ENCODE measurements at regions not wholly inside any gene's neighbourhood (a gene's known extent, or its start where the extent isn't known, plus 50 kb on each side); places are given as distances from the start of the nearest gene placed in this dataset.

DNA sequence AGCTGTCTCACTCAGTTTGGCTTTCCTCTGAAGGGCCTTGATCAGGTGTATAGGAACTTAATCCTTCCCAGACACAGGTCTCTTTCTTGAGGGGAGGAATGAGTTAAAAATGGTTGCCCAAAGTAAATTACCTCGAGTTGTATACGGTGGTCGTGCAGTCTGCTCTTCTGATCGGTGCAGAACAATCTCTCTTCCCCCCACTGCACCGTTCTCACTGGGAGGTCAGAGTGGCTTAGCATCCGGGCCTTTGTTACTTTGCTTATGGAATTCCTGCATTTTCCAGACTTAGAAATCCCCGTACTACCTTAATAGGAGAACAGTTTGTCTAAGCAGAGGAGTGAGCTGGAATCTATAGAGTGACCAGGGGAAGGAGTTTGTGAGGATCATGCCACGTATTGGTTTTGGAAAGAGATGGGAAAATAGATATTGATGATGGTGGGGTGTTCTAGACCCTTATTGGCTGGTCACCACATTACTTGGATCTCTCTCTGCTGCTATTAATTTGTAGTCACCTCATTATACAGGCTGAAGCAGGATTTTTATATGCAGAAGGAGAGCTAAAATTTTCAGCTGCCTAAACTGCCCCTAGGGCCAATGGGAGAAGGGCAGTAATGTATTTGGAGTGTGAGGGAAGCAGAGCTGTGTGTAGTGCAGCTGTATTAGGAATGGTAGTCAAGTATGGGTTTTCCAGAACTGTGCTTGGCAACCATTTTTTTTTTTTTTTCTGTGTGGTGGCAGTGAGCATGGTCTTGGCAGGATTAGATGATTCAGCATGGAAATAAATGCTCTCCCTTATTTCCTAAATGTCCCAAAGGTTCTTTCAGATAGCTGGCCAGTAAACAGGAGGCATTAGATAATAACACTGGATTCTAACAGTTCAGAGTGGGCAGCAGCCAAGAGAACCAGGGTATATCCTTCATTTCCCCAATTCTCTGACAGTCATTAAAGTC is 81.5 kb downstream of the NDUFS5 start:
- Histone ChIP-seq H3K4me3 (ENCODE audit: low read depth in 1 of 2, low read length in 2 of 2) (peak overlapping the region; percentile 30 to 84), H3K27ac (ENCODE audit: low read depth, low read length) (peak overlapping the region; percentile 87), H3K27me3 (ENCODE audit: control insufficient read depth in 1 of 2, insufficient read depth in 2 of 2, low read length in 2 of 2) (no peaks in the 10 kb centered on the region), H3K4me1 (ENCODE audit: control insufficient read depth in 1 of 2, insufficient read depth in 2 of 2, low read length in 2 of 2) (peaks cover 39% of the 10 kb centered on the region in 2 donors), H3K9me3 (ENCODE audit: control insufficient read depth in 1 of 2, low read length in 2 of 2) (no peaks in the 10 kb centered on the region), H3K36me3 (ENCODE audit: control insufficient read depth in 1 of 2, insufficient read depth in 2 of 2, low read length in 2 of 2) (no peaks in the 10 kb centered on the region), H3K9ac (ENCODE audit: low read depth in 1 of 2, low read length in 2 of 2) (peak overlapping the region; percentile 21 to 82)

DNA sequence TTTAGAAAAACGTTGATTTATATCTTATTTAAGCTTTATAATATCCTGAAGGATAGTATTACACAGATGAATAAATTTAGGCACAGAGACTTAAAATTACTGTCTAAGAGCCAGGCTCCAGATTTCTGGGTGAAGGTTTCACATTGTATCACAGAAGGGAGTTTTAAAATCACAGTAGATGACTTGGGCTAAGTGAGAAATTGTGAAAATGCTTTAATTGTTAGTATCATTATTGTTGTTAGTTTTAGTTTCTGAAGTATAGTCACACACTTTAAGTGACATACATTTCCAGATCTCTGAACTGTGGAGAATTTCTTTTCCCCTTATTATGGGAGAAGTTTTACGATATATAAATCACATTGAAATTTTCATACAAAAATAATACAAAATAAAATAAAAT is 83.5 kb downstream of the NDUFS5 start:
- no peaks in the 10 kb centered on the region for H3K9me3 ChIP-seq (ENCODE audit: control insufficient read depth in 1 of 2, low read length in 2 of 2)
- H3K4me1 ChIP-seq (ENCODE audit: control insufficient read depth in 1 of 2, insufficient read depth in 2 of 2, low read length in 2 of 2): peaks cover 24 to 28% of the 10 kb centered on the region in 2 donors
- H3K36me3 ChIP-seq (ENCODE audit: control insufficient read depth in 1 of 2, insufficient read depth in 2 of 2, low read length in 2 of 2): no peaks in the 10 kb centered on the region
- no peak overlapping the region for H3K9ac ChIP-seq (ENCODE audit: low read depth in 1 of 2, low read length in 2 of 2)
- no peaks in the 10 kb centered on the region for H3K27me3 ChIP-seq (ENCODE audit: control insufficient read depth in 1 of 2, insufficient read depth in 2 of 2, low read length in 2 of 2)
- H3K27ac ChIP-seq (ENCODE audit: low read depth, low read length): no peak overlapping the region
- no peak overlapping the region for H3K4me3 ChIP-seq (ENCODE audit: low read depth in 1 of 2, low read length in 2 of 2)

DNA sequence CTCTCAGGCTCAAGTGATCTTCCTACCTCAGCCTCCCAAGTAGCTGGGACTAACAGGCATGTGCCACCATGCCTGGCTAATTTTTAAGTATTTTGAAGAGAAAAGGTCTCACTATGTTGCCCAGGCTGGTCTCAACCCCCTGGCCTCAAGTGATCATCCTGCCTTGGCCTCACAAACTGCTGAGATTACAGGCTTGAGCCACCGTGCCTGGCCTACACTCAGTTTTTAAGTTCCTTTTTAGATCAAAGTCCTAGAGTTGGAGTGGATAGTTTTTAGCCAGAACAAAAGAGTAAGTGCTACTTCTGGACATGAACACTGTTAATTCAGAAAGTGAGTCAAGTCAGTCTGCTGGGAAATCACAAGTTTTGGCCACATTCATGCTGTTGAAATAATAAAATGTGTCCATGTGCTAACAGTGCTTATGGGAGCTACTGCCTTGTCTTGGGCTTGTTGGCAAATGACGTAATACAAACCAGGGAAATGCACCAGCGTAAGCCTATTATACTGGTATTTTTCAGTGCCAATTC is 84.2 kb downstream of the NDUFS5 start:
- no peak overlapping the region for H3K4me3 ChIP-seq (ENCODE audit: low read depth in 1 of 2, low read length in 2 of 2)
- H3K9me3 ChIP-seq (ENCODE audit: control insufficient read depth in 1 of 2, low read length in 2 of 2): no peaks in the 10 kb centered on the region
- peaks cover 27 to 34% of the 10 kb centered on the region in 2 donors for H3K4me1 ChIP-seq (ENCODE audit: control insufficient read depth in 1 of 2, insufficient read depth in 2 of 2, low read length in 2 of 2)
- H3K9ac ChIP-seq (ENCODE audit: low read depth in 1 of 2, low read length in 2 of 2): no peak overlapping the region
- no peaks in the 10 kb centered on the region for H3K27me3 ChIP-seq (ENCODE audit: control insufficient read depth in 1 of 2, insufficient read depth in 2 of 2, low read length in 2 of 2)
- no peaks in the 10 kb centered on the region for H3K36me3 ChIP-seq (ENCODE audit: control insufficient read depth in 1 of 2, insufficient read depth in 2 of 2, low read length in 2 of 2)
- H3K27ac ChIP-seq (ENCODE audit: low read depth, low read length): no peak overlapping the region

DNA sequence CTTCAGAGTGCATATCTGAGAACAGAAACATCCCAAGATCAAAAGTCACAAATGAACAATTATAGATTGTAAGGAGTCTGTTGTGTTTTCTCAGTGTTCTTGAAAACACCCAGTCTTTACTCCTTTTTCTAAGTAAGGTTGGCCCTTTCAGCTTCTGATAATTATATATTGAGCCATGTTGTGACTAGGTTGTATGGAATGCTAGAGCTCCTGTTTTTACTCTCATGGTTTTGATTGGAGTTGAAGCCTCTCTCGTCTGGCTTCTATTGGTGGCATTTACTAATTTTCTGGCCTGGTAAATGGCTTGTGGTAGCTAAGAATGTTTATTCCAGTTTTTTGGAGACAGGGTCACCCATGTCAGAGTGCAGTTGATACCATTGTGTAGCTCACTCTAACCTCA is 84.7 kb downstream of the NDUFS5 start:
- no peaks in the 10 kb centered on the region for H3K36me3 ChIP-seq (ENCODE audit: control insufficient read depth in 1 of 2, insufficient read depth in 2 of 2, low read length in 2 of 2)
- H3K4me3 ChIP-seq (ENCODE audit: low read depth in 1 of 2, low read length in 2 of 2): no peak overlapping the region
- no peaks in the 10 kb centered on the region for H3K27me3 ChIP-seq (ENCODE audit: control insufficient read depth in 1 of 2, insufficient read depth in 2 of 2, low read length in 2 of 2)
- H3K27ac ChIP-seq (ENCODE audit: low read depth, low read length): no peak overlapping the region
- H3K4me1 ChIP-seq (ENCODE audit: control insufficient read depth in 1 of 2, insufficient read depth in 2 of 2, low read length in 2 of 2): peaks cover 32 to 39% of the 10 kb centered on the region in 2 donors
- H3K9me3 ChIP-seq (ENCODE audit: control insufficient read depth in 1 of 2, low read length in 2 of 2): no peaks in the 10 kb centered on the region
- H3K9ac ChIP-seq (ENCODE audit: low read depth in 1 of 2, low read length in 2 of 2): no peak overlapping the region

DNA sequence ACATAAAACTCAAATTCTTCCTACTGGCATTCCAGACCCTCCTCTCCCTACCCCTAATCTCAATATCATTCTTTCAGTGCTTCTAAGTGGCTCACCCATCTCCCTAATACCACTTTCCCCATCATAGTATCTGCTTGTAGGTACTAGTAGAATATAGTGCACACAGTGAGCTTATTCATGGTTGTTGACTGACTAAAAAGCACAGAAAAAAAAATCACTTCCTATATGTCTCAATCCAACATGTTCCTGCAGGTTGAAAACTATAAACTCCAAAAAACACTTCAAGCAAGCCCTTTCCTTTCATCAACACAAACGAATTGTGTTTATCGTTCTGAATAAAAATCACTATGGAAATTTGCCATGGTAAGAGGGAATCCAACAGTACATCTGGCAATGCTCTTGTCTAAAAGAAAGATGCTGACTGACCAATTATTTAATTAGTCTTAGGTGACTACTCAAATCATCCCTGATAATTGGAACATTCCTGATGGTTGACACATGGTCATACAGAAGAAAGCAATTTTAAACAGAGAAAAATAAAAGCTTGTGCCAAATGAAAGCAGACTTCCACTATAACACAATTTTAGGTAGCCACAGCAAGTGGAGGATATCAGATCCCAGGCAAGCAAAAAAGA is 87.1 kb downstream of the NDUFS5 start:
- peaks cover 36 to 42% of the 10 kb centered on the region in 2 donors for H3K4me1 ChIP-seq (ENCODE audit: control insufficient read depth in 1 of 2, insufficient read depth in 2 of 2, low read length in 2 of 2)
- H3K27me3 ChIP-seq (ENCODE audit: control insufficient read depth in 1 of 2, insufficient read depth in 2 of 2, low read length in 2 of 2): no peaks in the 10 kb centered on the region
- no peak overlapping the region for H3K27ac ChIP-seq (ENCODE audit: low read depth, low read length)
- no peak overlapping the region for H3K4me3 ChIP-seq (ENCODE audit: low read depth in 1 of 2, low read length in 2 of 2)
- H3K9ac ChIP-seq (ENCODE audit: low read depth in 1 of 2, low read length in 2 of 2): no peak overlapping the region
- H3K9me3 ChIP-seq (ENCODE audit: control insufficient read depth in 1 of 2, low read length in 2 of 2): no peaks in the 10 kb centered on the region
- no peaks in the 10 kb centered on the region for H3K36me3 ChIP-seq (ENCODE audit: control insufficient read depth in 1 of 2, insufficient read depth in 2 of 2, low read length in 2 of 2)

DNA sequence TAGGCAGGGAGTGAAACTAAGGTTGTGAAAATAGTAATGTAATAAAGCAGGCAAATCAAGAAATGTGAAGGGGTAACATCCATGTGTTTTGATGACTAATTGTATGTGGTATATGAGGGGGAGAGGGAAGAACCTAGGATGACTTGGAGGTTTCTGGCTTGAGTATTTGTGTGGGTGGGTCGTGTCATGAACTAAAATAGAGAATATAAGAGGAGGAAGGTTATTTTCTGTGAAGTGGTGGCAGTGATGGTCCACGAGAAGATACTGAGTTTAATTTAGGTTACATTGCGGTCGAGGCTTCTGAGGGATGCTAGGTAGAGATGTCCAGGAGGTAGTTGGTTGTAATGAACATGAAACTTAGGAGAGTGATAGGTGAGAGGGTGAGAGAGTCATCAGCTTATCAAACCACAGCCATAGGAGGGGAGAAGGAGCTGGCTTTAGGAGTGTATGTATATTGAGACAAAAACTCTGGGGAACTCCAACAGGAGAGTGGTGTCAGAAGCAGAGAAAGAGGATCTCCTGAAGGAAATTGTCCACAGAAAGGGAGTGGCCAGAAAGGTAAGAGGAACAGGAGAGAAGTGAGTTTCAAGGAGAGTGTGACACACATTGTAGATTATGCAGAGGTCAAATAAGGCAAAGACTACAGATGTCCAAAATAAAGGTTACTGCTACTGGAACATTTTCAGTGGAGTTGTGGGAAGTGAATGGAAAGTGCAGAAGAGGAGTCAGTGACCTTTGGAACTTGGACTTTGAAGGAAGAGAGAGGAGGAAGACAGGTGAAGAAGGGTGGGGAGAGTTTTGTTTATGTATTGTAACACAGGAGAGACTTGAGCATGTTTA is 89.0 kb upstream of the MACF1 start:
- Histone ChIP-seq H3K4me1 (ENCODE audit: control insufficient read depth in 1 of 2, insufficient read depth in 2 of 2, low read length in 2 of 2) (peaks cover 37 to 43% of the 10 kb centered on the region in 2 donors), H3K36me3 (ENCODE audit: control insufficient read depth in 1 of 2, insufficient read depth in 2 of 2, low read length in 2 of 2) (no peaks in the 10 kb centered on the region), H3K27me3 (ENCODE audit: control insufficient read depth in 1 of 2, insufficient read depth in 2 of 2, low read length in 2 of 2) (no peaks in the 10 kb centered on the region), H3K9me3 (ENCODE audit: control insufficient read depth in 1 of 2, low read length in 2 of 2) (no peaks in the 10 kb centered on the region), H3K9ac (ENCODE audit: low read depth in 1 of 2, low read length in 2 of 2) (no peak overlapping the region), H3K27ac (ENCODE audit: low read depth, low read length) (no peak overlapping the region), H3K4me3 (ENCODE audit: low read depth in 1 of 2, low read length in 2 of 2) (no peak overlapping the region)

DNA sequence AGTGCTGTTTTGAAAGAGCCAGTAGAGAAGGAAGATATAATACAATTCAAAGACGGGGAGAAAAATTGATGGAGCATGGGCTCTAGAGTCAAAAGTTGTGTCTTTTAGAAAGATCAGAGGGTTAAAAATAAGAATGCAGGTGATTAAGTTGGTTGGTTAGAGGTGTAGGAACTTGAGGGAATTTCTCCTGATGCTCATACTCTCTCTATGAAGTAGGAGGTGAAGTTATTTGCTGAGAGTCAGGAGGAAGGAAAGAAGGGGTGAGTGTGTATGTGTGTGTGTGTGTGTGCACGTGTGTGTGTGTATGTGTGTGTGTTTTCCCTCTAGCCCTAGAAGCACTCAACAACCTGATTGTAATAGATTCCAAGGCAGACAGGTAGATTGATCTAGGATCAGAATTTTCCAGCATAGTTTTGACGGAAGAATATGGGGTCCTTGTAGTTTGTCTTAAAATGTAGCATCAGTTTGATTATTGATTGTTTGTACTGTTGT is 88.3 kb upstream of the MACF1 start:
- H3K27me3 ChIP-seq (ENCODE audit: control insufficient read depth in 1 of 2, insufficient read depth in 2 of 2, low read length in 2 of 2): no peaks in the 10 kb centered on the region
- no peaks in the 10 kb centered on the region for H3K9me3 ChIP-seq (ENCODE audit: control insufficient read depth in 1 of 2, low read length in 2 of 2)
- H3K4me3 ChIP-seq (ENCODE audit: low read depth in 1 of 2, low read length in 2 of 2): no peak overlapping the region
- no peak overlapping the region for H3K9ac ChIP-seq (ENCODE audit: low read depth in 1 of 2, low read length in 2 of 2)
- peaks cover 35 to 37% of the 10 kb centered on the region in 2 donors for H3K4me1 ChIP-seq (ENCODE audit: control insufficient read depth in 1 of 2, insufficient read depth in 2 of 2, low read length in 2 of 2)
- no peak overlapping the region for H3K27ac ChIP-seq (ENCODE audit: low read depth, low read length)
- no peaks in the 10 kb centered on the region for H3K36me3 ChIP-seq (ENCODE audit: control insufficient read depth in 1 of 2, insufficient read depth in 2 of 2, low read length in 2 of 2)

DNA sequence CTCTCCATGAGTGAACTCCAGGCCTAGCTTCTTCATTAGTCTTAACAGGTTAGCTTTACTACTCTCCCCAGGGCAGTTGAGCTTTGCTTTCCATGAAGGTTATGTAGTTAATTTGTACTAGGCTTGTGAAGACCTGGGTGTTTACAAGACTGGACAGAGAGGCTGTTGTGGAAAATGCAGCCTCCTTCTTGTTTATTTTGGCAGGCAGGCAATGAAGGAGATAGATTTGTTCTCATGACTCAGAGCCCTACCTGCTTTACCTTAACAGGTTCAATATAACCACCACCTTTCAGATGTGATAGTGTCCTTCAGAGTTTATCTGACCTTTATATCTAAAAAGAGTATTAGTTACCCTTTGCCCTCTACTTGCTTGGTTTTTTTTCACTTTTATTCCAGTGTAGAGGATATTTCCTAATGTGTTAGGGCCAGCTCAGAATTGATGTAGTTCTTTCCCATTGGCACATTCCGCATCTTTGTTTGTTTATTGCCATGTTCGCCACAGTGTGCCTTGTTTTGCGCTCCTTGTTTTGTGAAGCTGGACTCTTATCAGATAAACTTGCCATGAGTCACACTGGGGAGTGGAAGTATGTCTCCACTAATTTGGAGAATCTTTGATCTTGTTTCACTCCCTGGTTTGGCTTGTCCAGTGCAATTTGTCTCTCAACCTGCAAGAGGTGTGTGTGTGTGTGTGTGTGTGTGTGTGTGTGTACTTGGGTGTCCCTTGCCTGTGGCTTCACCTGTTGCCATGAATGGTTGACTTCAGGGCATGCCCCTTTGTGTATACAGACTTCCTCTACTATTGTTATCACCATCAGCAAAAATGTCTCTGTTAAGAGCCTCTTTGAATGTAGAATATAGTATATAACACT is 87.4 kb upstream of the MACF1 start:
- H3K9me3 ChIP-seq (ENCODE audit: control insufficient read depth in 1 of 2, low read length in 2 of 2): no peaks in the 10 kb centered on the region
- no peak overlapping the region for H3K9ac ChIP-seq (ENCODE audit: low read depth in 1 of 2, low read length in 2 of 2)
- H3K27me3 ChIP-seq (ENCODE audit: control insufficient read depth in 1 of 2, insufficient read depth in 2 of 2, low read length in 2 of 2): no peaks in the 10 kb centered on the region
- no peak overlapping the region for H3K27ac ChIP-seq (ENCODE audit: low read depth, low read length)
- H3K4me3 ChIP-seq (ENCODE audit: low read depth in 1 of 2, low read length in 2 of 2): no peak overlapping the region
- H3K4me1 ChIP-seq (ENCODE audit: control insufficient read depth in 1 of 2, insufficient read depth in 2 of 2, low read length in 2 of 2): peaks cover 35 to 37% of the 10 kb centered on the region in 2 donors
- no peaks in the 10 kb centered on the region for H3K36me3 ChIP-seq (ENCODE audit: control insufficient read depth in 1 of 2, insufficient read depth in 2 of 2, low read length in 2 of 2)

DNA sequence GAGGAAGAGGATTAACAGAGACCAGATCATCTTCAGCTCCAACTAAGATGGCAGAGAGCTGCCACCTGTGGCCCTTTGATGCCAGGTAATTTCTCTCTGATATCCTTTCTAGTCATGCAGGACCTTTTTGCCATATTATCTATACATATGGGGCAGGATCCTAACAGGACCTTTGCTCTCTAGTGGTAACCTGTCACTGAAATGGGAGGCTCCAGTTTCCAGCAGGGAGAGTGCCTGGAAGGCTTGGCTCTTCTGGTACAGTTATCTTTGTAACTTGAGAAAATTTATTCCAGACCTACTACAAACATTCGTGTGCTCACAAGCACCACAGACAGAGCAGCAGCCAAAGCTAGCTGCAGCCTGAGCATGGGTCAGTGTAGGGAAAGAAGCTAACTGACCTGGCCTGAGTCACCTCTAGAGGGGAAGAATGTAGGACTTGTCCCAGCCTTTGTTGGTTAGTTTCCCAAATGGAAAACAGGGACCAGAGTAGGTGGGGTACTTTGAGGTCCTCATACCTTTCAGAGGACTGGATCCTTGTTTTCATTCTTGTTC is 86.5 kb upstream of the MACF1 start:
- Histone ChIP-seq H3K4me1 (ENCODE audit: control insufficient read depth in 1 of 2, insufficient read depth in 2 of 2, low read length in 2 of 2) (peaks cover 35 to 37% of the 10 kb centered on the region in 2 donors), H3K4me3 (ENCODE audit: low read depth in 1 of 2, low read length in 2 of 2) (no peak overlapping the region), H3K27me3 (ENCODE audit: control insufficient read depth in 1 of 2, insufficient read depth in 2 of 2, low read length in 2 of 2) (no peaks in the 10 kb centered on the region), H3K36me3 (ENCODE audit: control insufficient read depth in 1 of 2, insufficient read depth in 2 of 2, low read length in 2 of 2) (no peaks in the 10 kb centered on the region), H3K9me3 (ENCODE audit: control insufficient read depth in 1 of 2, low read length in 2 of 2) (no peaks in the 10 kb centered on the region), H3K9ac (ENCODE audit: low read depth in 1 of 2, low read length in 2 of 2) (no peak overlapping the region), H3K27ac (ENCODE audit: low read depth, low read length) (no peak overlapping the region)

Data from duodenal mucosa (tissue), 2 donors.